ENCODE measurements at regions not wholly inside any gene's neighbourhood (a gene's known extent, or its start where the extent isn't known, plus 50 kb on each side); places are given as distances from the start of the nearest gene placed in this dataset.

DNA sequence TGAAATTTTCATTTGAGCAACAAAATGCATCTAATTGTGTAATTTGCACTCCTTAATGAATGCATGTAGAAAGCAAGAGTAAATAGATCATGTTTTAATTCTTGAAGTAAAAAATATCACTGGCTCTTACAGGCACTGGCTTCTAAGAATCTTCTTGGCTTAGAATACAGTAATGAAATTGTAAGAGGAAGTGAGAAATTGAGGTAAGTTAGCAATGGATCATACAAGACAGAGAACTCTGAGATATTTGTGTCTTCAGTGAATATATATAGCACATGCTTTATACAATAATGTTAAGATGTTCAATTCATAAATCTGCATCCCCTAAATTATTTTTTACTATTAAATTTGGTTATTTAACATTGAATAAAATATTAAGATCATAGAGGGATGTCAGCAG is 465.0 kb downstream of the CNTN3 start:
- no peaks in the 10 kb centered on the region for H3K9me3 ChIP-seq
- DNase-seq (ENCODE audit: extremely low spot score): no peak
- TF ChIP-seq, protein P1, sequence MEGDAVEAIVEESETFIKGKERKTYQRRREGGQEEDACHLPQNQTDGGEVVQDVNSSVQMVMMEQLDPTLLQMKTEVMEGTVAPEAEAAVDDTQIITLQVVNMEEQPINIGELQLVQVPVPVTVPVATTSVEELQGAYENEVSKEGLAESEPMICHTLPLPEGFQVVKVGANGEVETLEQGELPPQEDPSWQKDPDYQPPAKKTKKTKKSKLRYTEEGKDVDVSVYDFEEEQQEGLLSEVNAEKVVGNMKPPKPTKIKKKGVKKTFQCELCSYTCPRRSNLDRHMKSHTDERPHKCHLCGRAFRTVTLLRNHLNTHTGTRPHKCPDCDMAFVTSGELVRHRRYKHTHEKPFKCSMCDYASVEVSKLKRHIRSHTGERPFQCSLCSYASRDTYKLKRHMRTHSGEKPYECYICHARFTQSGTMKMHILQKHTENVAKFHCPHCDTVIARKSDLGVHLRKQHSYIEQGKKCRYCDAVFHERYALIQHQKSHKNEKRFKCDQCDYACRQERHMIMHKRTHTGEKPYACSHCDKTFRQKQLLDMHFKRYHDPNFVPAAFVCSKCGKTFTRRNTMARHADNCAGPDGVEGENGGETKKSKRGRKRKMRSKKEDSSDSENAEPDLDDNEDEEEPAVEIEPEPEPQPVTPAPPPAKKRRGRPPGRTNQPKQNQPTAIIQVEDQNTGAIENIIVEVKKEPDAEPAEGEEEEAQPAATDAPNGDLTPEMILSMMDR (IDR thresholded peaks at IDR 0.05): no peak
- TF ChIP-seq POLR2A (IDR thresholded peaks at IDR 0.05; ENCODE audit: low read depth): no peak
- TF ChIP-seq EP300 (IDR thresholded peaks at IDR 0.05): no peak
- no peak for TF ChIP-seq POLR2AphosphoS5 (IDR thresholded peaks at IDR 0.05)
- intact Hi-C loops (cut with DNase I): no loop called here
- H3K27me3 ChIP-seq: no peaks in the 10 kb centered on the region
- H3K4me1 ChIP-seq: no peaks in the 10 kb centered on the region
- H3K36me3 ChIP-seq: no peaks in the 10 kb centered on the region
- no peak overlapping the region for H3K4me3 ChIP-seq
- no peak overlapping the region for H3K27ac ChIP-seq (replicated peaks in 1 of 4)

- Histone ChIP-seq H3K4me3 (no peak overlapping the region), H3K27ac (replicated peaks in 1 of 4) (no peak overlapping the region), H3K36me3 (no peaks in the 10 kb centered on the region), H3K9me3 (no peaks in the 10 kb centered on the region), H3K27me3 (peaks cover 0 to 4% (median 0%) of the 10 kb centered on the region in 4 donors), H3K4me1 (no peaks in the 10 kb centered on the region)
- 80% methylated on average over 1 of the region's 1 CpG for WGBS
- intact Hi-C loops (cut with DNase I): no loop called here
- DNase-seq (ENCODE audit: extremely low spot score): no peak
- TF ChIP-seq POLR2A (IDR thresholded peaks at IDR 0.05; ENCODE audit: low read depth): no peak
- TF ChIP-seq EP300 (IDR thresholded peaks at IDR 0.05): no peak
- TF ChIP-seq, protein P1 (IDR thresholded peaks at IDR 0.05): no peak
- no peak for TF ChIP-seq POLR2AphosphoS5 (IDR thresholded peaks at IDR 0.05)
Observed at GRCh38 chr3:74145277-74145676, 469.2 kb downstream of the CNTN3 start.

DNA sequence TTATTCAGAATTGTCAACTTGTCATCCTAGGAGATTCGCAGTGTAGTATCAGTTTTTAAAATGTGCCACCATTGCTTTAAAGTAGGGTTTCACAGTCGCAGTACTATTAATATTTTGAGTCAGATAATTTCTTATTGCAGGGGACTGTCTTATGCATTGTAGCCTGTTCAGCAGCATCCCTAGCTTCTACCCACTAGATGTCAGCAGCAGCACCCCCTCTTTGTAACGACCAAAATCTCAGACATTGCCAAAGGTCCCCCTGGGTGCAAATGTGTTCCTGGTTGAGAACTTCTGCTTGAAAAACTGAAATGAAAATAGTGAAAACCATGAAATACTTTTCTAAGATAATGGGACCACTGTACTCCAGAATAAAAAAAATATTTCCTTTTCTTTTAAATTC is 474.8 kb downstream of the CNTN3 start:
- Histone ChIP-seq H3K4me3 (no peak overlapping the region), H3K36me3 (no peaks in the 10 kb centered on the region), H3K4me1 (no peaks in the 10 kb centered on the region), H3K27ac (replicated peaks in 1 of 4) (no peak overlapping the region), H3K27me3 (peaks cover 0 to 4% (median 0%) of the 10 kb centered on the region in 4 donors), H3K9me3 (no peaks in the 10 kb centered on the region)
- no peak for TF ChIP-seq EP300 (IDR thresholded peaks at IDR 0.05)
- TF ChIP-seq, protein P1 (IDR thresholded peaks at IDR 0.05): no peak
- TF ChIP-seq POLR2AphosphoS5 (IDR thresholded peaks at IDR 0.05): no peak
- no peak for TF ChIP-seq POLR2A (IDR thresholded peaks at IDR 0.05; ENCODE audit: low read depth)
- 53% methylated on average over 3 of the region's 3 CpGs for WGBS
- intact Hi-C loops (cut with DNase I): no loop called here
- DNase-seq (ENCODE audit: extremely low spot score): no peak

DNA sequence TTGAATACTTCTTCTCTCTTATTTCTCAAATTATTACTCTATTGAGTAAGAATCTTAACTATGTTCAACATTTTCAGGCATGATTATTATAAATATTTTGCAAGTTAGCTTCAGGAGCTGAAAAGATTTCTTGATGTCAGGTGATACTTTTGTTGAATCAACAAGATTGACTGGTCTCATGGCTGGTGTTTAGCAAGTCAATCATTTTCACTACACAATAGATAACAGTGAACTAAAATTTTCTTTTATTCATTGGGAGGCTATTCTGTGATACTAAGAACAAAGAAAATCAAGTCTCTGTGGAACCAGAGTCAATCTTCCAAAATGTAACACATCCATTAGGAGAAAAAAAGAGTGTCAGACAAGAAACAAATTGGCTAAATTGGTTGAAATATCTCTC is 476.7 kb downstream of the CNTN3 start:
- intact Hi-C loops (cut with DNase I): no loop called here
- no peak for TF ChIP-seq POLR2AphosphoS5 (IDR thresholded peaks at IDR 0.05)
- no peak for TF ChIP-seq EP300 (IDR thresholded peaks at IDR 0.05)
- H3K36me3 ChIP-seq: no peaks in the 10 kb centered on the region
- H3K27ac ChIP-seq (replicated peaks in 1 of 4): no peak overlapping the region
- DNase-seq (ENCODE audit: extremely low spot score): no peak
- no peaks in the 10 kb centered on the region for H3K27me3 ChIP-seq
- no peak overlapping the region for H3K4me3 ChIP-seq
- no peaks in the 10 kb centered on the region for H3K9me3 ChIP-seq
- H3K4me1 ChIP-seq: no peaks in the 10 kb centered on the region

GRCh38 chr3:74135808-74136207 is 478.7 kb downstream of the CNTN3 start:
- no peaks in the 10 kb centered on the region for H3K36me3 ChIP-seq
- H3K9me3 ChIP-seq: no peaks in the 10 kb centered on the region
- 93% methylated on average over 8 of the region's 8 CpGs for WGBS
- H3K27ac ChIP-seq (replicated peaks in 1 of 4): no peak overlapping the region
- DNase-seq (ENCODE audit: extremely low spot score): no peak
- no peaks in the 10 kb centered on the region for H3K4me1 ChIP-seq
- no peak overlapping the region for H3K4me3 ChIP-seq
- intact Hi-C loops (cut with DNase I): no loop called here
- no peaks in the 10 kb centered on the region for H3K27me3 ChIP-seq
- TF ChIP-seq, protein P1 (IDR thresholded peaks at IDR 0.05): no peak
- TF ChIP-seq POLR2AphosphoS5 (IDR thresholded peaks at IDR 0.05) (no peak), EP300 (IDR thresholded peaks at IDR 0.05) (no peak), POLR2A (IDR thresholded peaks at IDR 0.05; ENCODE audit: low read depth) (no peak)
